ENCODE measurements at regions not wholly inside any gene's neighbourhood (a gene's known extent, or its start where the extent isn't known, plus 50 kb on each side); places are given as distances from the start of the nearest gene placed in this dataset.

DNA sequence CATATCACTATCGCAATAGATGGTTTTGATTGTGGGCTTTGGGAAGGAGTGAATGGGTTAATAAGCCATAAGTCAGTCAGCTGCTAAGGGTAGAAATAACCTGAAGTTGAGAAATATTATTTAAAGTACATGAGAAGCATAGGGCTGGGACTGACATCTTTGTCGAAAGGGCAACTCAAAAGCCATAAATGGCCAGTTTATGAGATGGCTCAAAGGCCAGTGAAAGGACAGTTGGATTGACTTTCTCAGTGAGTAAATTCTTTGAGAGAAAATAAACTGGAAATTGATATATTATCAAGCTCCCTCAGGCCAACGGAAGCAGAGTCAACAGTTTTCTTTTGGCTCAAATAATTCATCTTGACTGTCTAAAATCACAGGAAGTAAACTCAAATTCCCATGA, 419.8 kb downstream of the NSUN3 start:
- TF ChIP-seq, protein P1, sequence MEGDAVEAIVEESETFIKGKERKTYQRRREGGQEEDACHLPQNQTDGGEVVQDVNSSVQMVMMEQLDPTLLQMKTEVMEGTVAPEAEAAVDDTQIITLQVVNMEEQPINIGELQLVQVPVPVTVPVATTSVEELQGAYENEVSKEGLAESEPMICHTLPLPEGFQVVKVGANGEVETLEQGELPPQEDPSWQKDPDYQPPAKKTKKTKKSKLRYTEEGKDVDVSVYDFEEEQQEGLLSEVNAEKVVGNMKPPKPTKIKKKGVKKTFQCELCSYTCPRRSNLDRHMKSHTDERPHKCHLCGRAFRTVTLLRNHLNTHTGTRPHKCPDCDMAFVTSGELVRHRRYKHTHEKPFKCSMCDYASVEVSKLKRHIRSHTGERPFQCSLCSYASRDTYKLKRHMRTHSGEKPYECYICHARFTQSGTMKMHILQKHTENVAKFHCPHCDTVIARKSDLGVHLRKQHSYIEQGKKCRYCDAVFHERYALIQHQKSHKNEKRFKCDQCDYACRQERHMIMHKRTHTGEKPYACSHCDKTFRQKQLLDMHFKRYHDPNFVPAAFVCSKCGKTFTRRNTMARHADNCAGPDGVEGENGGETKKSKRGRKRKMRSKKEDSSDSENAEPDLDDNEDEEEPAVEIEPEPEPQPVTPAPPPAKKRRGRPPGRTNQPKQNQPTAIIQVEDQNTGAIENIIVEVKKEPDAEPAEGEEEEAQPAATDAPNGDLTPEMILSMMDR (IDR thresholded peaks at IDR 0.05): no peak
- TF ChIP-seq EZH2 (IDR thresholded peaks at IDR 0.05): no peak
- TF ChIP-seq EZH2phosphoT487 (IDR thresholded peaks at IDR 0.05): no peak

All from neural progenitor cell (in vitro differentiated cells).